ENCODE measurements at regions not wholly inside any gene's neighbourhood (a gene's known extent, or its start where the extent isn't known, plus 50 kb on each side); places are given as distances from the start of the nearest gene placed in this dataset.

- Histone ChIP-seq H3K4me1 (ENCODE audit: insufficient read depth) (no peaks in the 10 kb centered on the region), H3K4me2 (ENCODE audit: unreplicated experiment) (no peak overlapping the region), H3K36me3 (ENCODE audit: low read depth) (no peaks in the 10 kb centered on the region), H3K9me3 (ENCODE audit: low read depth) (no peaks in the 10 kb centered on the region), H3K79me2 (ENCODE audit: insufficient read depth) (no peaks in the 10 kb centered on the region), H4K20me1 (ENCODE audit: insufficient read depth) (no peaks in the 10 kb centered on the region), H3K27me3 (replicated peaks; ENCODE audit: insufficient read depth) (no peaks in the 10 kb centered on the region), H3F3A (ENCODE audit: insufficient read depth) (no peaks in the 10 kb centered on the region), H3K27ac (no peak overlapping the region), H2AFZ (no peak overlapping the region), H3K4me3 (no peak overlapping the region), H3K9me2 (ENCODE audit: insufficient read depth) (no peaks in the 10 kb centered on the region), H3K9ac (no peak overlapping the region)
- TF ChIP-seq EZH2phosphoT487 (IDR thresholded peaks at IDR 0.05; ENCODE audit: insufficient read depth, low read depth) (no peak), EZH2 (IDR thresholded peaks at IDR 0.05; ENCODE audit: insufficient read depth, poor library complexity, severe bottlenecking) (no peak)
- no peak for DNase-seq
- WGBS, 2 experiments (ENCODE audit: low coverage in 1 of 2, low lambda C conversion rate in 2 of 2, missing lambda C conversion rate in 2 of 2) = 8 to 12% methylated on average over 17 of the region's 17 CpGs
- in situ Hi-C loops (cut with MboI) = no loop called here
These were observed 279.1 kb downstream of the BRD1 start for GRCh38 chr22:49548356-49549202.

- WGBS, 2 experiments (ENCODE audit: low coverage in 1 of 2, low lambda C conversion rate in 2 of 2, missing lambda C conversion rate in 2 of 2) = 52 to 55% methylated on average over 16 of the region's 16 CpGs
- no peak overlapping the region for H2AFZ ChIP-seq
- no peaks in the 10 kb centered on the region for H3K9me2 ChIP-seq (ENCODE audit: insufficient read depth)
- H3K36me3 ChIP-seq (ENCODE audit: low read depth) = no peaks in the 10 kb centered on the region
- no peak overlapping the region for H3K9ac ChIP-seq
- no peaks in the 10 kb centered on the region for H3K79me2 ChIP-seq (ENCODE audit: insufficient read depth)
- no peaks in the 10 kb centered on the region for H3K9me3 ChIP-seq (ENCODE audit: low read depth)
- TF ChIP-seq EZH2 (IDR thresholded peaks at IDR 0.05; ENCODE audit: insufficient read depth, poor library complexity, severe bottlenecking) (no peak), EZH2phosphoT487 (IDR thresholded peaks at IDR 0.05; ENCODE audit: insufficient read depth, low read depth) (no peak)
- H4K20me1 ChIP-seq (ENCODE audit: insufficient read depth) = no peaks in the 10 kb centered on the region
- H3K27ac ChIP-seq = no peak overlapping the region
- H3K27me3 ChIP-seq (replicated peaks; ENCODE audit: insufficient read depth) = no peaks in the 10 kb centered on the region
- H3K4me2 ChIP-seq (ENCODE audit: unreplicated experiment) = no peak overlapping the region
- no peak overlapping the region for H3K4me3 ChIP-seq
- H3K4me1 ChIP-seq (ENCODE audit: insufficient read depth) = no peaks in the 10 kb centered on the region
- H3F3A ChIP-seq (ENCODE audit: insufficient read depth) = no peaks in the 10 kb centered on the region
- no peak for DNase-seq
- in situ Hi-C loops (cut with MboI) = no loop called here
These were observed 279.9 kb downstream of the BRD1 start for GRCh38 chr22:49547751-49548239.

- 56 to 58% methylated on average over 15 to 16 of the region's 16 CpGs for WGBS, 2 experiments (ENCODE audit: low coverage in 1 of 2, low lambda C conversion rate in 2 of 2, missing lambda C conversion rate in 2 of 2)
- in situ Hi-C loops (cut with MboI) = no loop called here
- DNase-seq = no peak
- H3K4me2 ChIP-seq (ENCODE audit: unreplicated experiment) = no peak overlapping the region
- no peaks in the 10 kb centered on the region for H4K20me1 ChIP-seq (ENCODE audit: insufficient read depth)
- no peaks in the 10 kb centered on the region for H3K9me2 ChIP-seq (ENCODE audit: insufficient read depth)
- H3K4me1 ChIP-seq (ENCODE audit: insufficient read depth) = no peaks in the 10 kb centered on the region
- H2AFZ ChIP-seq = no peak overlapping the region
- H3K27ac ChIP-seq = no peak overlapping the region
- H3K9me3 ChIP-seq (ENCODE audit: low read depth) = no peaks in the 10 kb centered on the region
- no peaks in the 10 kb centered on the region for H3K79me2 ChIP-seq (ENCODE audit: insufficient read depth)
- H3K4me3 ChIP-seq = no peak overlapping the region
- TF ChIP-seq EZH2phosphoT487 (IDR thresholded peaks at IDR 0.05; ENCODE audit: insufficient read depth, low read depth) = no peak
- no peak for TF ChIP-seq EZH2 (IDR thresholded peaks at IDR 0.05; ENCODE audit: insufficient read depth, poor library complexity, severe bottlenecking)
- no peak overlapping the region for H3K9ac ChIP-seq
- H3K36me3 ChIP-seq (ENCODE audit: low read depth) = no peaks in the 10 kb centered on the region
- no peaks in the 10 kb centered on the region for H3K27me3 ChIP-seq (replicated peaks; ENCODE audit: insufficient read depth)
- no peaks in the 10 kb centered on the region for H3F3A ChIP-seq (ENCODE audit: insufficient read depth)
These were observed 280.7 kb downstream of the BRD1 start for GRCh38 chr22:49546811-49547585.

GRCh38 chr22:49545606-49546005 lies 282.1 kb downstream of the BRD1 start:
- H3K4me3 ChIP-seq = no peak overlapping the region

More at GRCh38 chr22:49545606-49546005, 282.1 kb downstream of the BRD1 start:
- Histone ChIP-seq H3K27ac (no peak overlapping the region), H3K9me3 (ENCODE audit: low read depth) (no peaks in the 10 kb centered on the region), H2AFZ (no peak overlapping the region), H3K9me2 (ENCODE audit: insufficient read depth) (no peaks in the 10 kb centered on the region), H3F3A (ENCODE audit: insufficient read depth) (no peaks in the 10 kb centered on the region), H3K4me1 (ENCODE audit: insufficient read depth) (no peaks in the 10 kb centered on the region), H3K36me3 (ENCODE audit: low read depth) (no peaks in the 10 kb centered on the region), H3K79me2 (ENCODE audit: insufficient read depth) (no peaks in the 10 kb centered on the region), H3K9ac (no peak overlapping the region), H3K27me3 (replicated peaks; ENCODE audit: insufficient read depth) (no peaks in the 10 kb centered on the region), H4K20me1 (ENCODE audit: insufficient read depth) (no peaks in the 10 kb centered on the region), H3K4me2 (ENCODE audit: unreplicated experiment) (no peak overlapping the region)
- whole genome bisulfite sequencing, 2 experiments (ENCODE audit: low coverage in 1 of 2, low lambda C conversion rate in 2 of 2, missing lambda C conversion rate in 2 of 2) = 17 to 22% methylated on average over 8 of the region's 8 CpGs
- in situ Hi-C loops (cut with MboI) = no loop called here
- no peak for TF ChIP-seq EZH2 (IDR thresholded peaks at IDR 0.05; ENCODE audit: insufficient read depth, poor library complexity, severe bottlenecking)
- no peak for TF ChIP-seq EZH2phosphoT487 (IDR thresholded peaks at IDR 0.05; ENCODE audit: insufficient read depth, low read depth)
- no peak for DNase-seq
